Sigmoid colon (tissue), 6 donors: ENCODE measurements at regions not wholly inside any gene's neighbourhood (a gene's known extent, or its start where the extent isn't known, plus 50 kb on each side); places are given as distances from the start of the nearest gene placed in this dataset.
A peak's percentile ranks its signal among the peaks of the same experiment; 100 is the strongest.

Source experiments
- DNase-seq: peaks from one replicate; pipeline ENCODE4 v3.0.0-alpha.2; 2019
- H3K27ac ChIP-seq, 4 donors: fragments of 200-600 bp; sonication (generic); one replicate each; pipeline ENCODE4 v1.5.1; 2016 to 2019; ENCODE audit warnings: mild to moderate bottlenecking in 1 of 4
- H3K27me3 ChIP-seq, 3 donors: fragments of 200-600 bp; sonication (generic); one replicate each; pipeline ENCODE4 v1.5.1; 2019; ENCODE audit warnings: mild to moderate bottlenecking in 1 of 3
- H3K36me3 ChIP-seq, 4 donors: fragments of 200-600 bp; sonication (generic); one replicate each; pipeline ENCODE4 v1.5.1; 2016 to 2019
- H3K4me1 ChIP-seq, 4 donors: fragments of 200-600 bp; sonication (generic); one replicate each; pipeline ENCODE4 v1.5.1; 2017 to 2019
- H3K4me3 ChIP-seq, 4 donors: fragments of 200-600 bp; sonication (generic); one replicate each; pipeline ENCODE4 v1.5.1; 2017 to 2019; ENCODE audit warnings: mild to moderate bottlenecking in 2 of 4, moderate library complexity in 1 of 4
- H3K9me3 ChIP-seq, 4 donors: fragments of 200-600 bp in 3 of 4; sonication (generic) in 3 of 4; one replicate each; pipeline versions ENCODE4 v1.5.1 to v1.6.1; 2013 to 2019
- EP300 ChIP-seq, 4 donors: sonication (generic); formaldehyde crosslinking; IDR thresholded peaks; one replicate each; pipeline ENCODE4 v1.6.1; 2017; ENCODE audit warnings: antibody characterized with exemption in 4 of 4
- POLR2A ChIP-seq, 2 donors: fragments of 450-650 bp; IDR thresholded peaks; one replicate each; pipeline ENCODE4 v1.6.1; 2016; ENCODE audit warnings: antibody characterized with exemption in 2 of 2, mild to moderate bottlenecking in 2 of 2, moderate library complexity in 2 of 2
- POLR2AphosphoS5 ChIP-seq, 4 donors: sonication (generic); formaldehyde crosslinking; IDR thresholded peaks; one replicate each; pipeline ENCODE4 v1.6.1; 2017; ENCODE audit warnings: antibody characterized with exemption in 4 of 4
- WGBS, 2 donors: extraction: QIAGEN DNeasy Blood & Tissue Kit; methylation state at CpG; one replicate each; pipeline ENCODE4 v1.1.7; 2013; 5-methylcytosine and 5-hydroxymethylcytosine counted together
- intact Hi-C: fragments of 100-400 bp; cut with DNase I; formaldehyde crosslinking; loops from one replicate; pipeline ENCODE4 v1.15.1; 2023
- TF ChIP-seq, protein P1 (sequence below), 4 experiments: fragments of 450-650 bp in 3 of 4; fragments of 200-600 bp in 1 of 4; IDR thresholded peaks; one replicate each; pipeline ENCODE4 v1.5.1; 2016 to 2019; ENCODE audit warnings: antibody characterized with exemption in 4 of 4, mild to moderate bottlenecking in 3 of 4, moderate library complexity in 2 of 4
- donor health status: healthy with polysubstance abuse.
- donor health status: healthy.

GRCh38 chr6:144580771-144581170 lies 295.6 kb downstream of the UTRN start:
- TF ChIP-seq EP300 (IDR thresholded peaks at IDR 0.05) (no peak), POLR2AphosphoS5 (IDR thresholded peaks at IDR 0.05) (no peak), POLR2A (IDR thresholded peaks at IDR 0.05) (no peak)
- TF ChIP-seq, protein P1, sequence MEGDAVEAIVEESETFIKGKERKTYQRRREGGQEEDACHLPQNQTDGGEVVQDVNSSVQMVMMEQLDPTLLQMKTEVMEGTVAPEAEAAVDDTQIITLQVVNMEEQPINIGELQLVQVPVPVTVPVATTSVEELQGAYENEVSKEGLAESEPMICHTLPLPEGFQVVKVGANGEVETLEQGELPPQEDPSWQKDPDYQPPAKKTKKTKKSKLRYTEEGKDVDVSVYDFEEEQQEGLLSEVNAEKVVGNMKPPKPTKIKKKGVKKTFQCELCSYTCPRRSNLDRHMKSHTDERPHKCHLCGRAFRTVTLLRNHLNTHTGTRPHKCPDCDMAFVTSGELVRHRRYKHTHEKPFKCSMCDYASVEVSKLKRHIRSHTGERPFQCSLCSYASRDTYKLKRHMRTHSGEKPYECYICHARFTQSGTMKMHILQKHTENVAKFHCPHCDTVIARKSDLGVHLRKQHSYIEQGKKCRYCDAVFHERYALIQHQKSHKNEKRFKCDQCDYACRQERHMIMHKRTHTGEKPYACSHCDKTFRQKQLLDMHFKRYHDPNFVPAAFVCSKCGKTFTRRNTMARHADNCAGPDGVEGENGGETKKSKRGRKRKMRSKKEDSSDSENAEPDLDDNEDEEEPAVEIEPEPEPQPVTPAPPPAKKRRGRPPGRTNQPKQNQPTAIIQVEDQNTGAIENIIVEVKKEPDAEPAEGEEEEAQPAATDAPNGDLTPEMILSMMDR (IDR thresholded peaks at IDR 0.05): no peak
- Histone ChIP-seq H3K4me3 (no peak overlapping the region), H3K36me3 (no peaks in the 10 kb centered on the region), H3K4me1 (peaks cover 0 to 37% (median 10%) of the 10 kb centered on the region in 4 donors), H3K27ac (no peak overlapping the region), H3K27me3 (no peaks in the 10 kb centered on the region), H3K9me3 (no peaks in the 10 kb centered on the region)
- 97 to 99% methylated on average over 1 of the region's 1 CpG for WGBS, 2 donors
- intact Hi-C loops: loop anchor here (5.0 kb wide), 1 partner anchor 1052 kb away; no protein-coding TSS in a partner anchor
- no peak for DNase-seq

DNA sequence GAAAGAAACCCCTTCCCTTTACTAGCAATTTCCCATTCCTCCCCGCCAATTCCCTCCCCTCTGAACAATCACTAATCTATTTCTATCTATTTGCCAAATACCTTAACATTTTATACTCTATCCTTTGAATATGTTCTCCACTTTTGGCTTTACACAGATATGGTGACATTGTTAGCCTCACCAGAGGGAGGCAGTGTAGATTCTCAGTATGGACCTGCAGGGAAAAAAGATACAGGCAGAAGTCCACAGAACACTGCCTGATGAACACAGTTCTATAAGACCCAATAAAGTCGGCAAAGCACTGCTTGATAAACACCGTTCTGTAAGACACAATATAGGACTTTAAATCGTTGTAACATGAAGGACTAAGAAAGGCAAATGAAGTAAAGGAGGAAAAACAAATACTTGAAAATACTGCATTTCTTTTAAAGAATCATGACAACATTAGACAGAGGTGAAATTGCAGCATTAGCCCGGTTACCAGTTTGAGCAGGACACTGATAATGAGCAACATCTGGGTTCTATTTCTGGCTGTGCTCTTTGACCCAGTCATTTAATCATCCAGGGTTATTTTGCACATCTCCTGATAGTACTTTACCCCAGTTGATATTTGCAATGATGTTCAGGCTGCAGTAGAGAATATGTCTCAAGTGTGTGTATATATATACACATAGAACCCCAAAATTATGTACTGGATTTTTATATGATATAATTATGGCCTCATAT lies 296.8 kb downstream of the UTRN start:
- Histone ChIP-seq H3K9me3 (no peaks in the 10 kb centered on the region), H3K36me3 (no peaks in the 10 kb centered on the region), H3K27ac (no peak overlapping the region), H3K4me1 (peaks cover 0 to 35% (median 10%) of the 10 kb centered on the region in 4 donors), H3K27me3 (no peaks in the 10 kb centered on the region), H3K4me3 (no peak overlapping the region)
- no peak for DNase-seq
- TF ChIP-seq, protein P1 (IDR thresholded peaks at IDR 0.05): peak in 3 of 4 experiments; percentile 26 to 35 (median 33)
- TF ChIP-seq POLR2AphosphoS5 (IDR thresholded peaks at IDR 0.05): no peak
- WGBS, 2 donors: 49 to 73% methylated on average over 5 of the region's 5 CpGs
- intact Hi-C loops: loop anchor here (5.0 kb wide), 1 partner anchor 1050 kb away; no protein-coding TSS in a partner anchor

GRCh38 chr6:144582939-144583613 lies 297.9 kb downstream of the UTRN start:
- Histone ChIP-seq H3K27me3 (no peaks in the 10 kb centered on the region), H3K4me3 (peak overlapping the region in 2 of 4 donors; percentile 12 to 15), H3K27ac (no peak overlapping the region), H3K4me1 (peaks cover 0 to 33% (median 10%) of the 10 kb centered on the region in 4 donors), H3K36me3 (no peaks in the 10 kb centered on the region), H3K9me3 (no peaks in the 10 kb centered on the region)
- intact Hi-C loops: loop anchor here (5.0 kb wide), 1 partner anchor 1049 kb away; no protein-coding TSS in a partner anchor
- TF ChIP-seq POLR2AphosphoS5 (IDR thresholded peaks at IDR 0.05) (no peak), POLR2A (IDR thresholded peaks at IDR 0.05) (no peak), EP300 (IDR thresholded peaks at IDR 0.05) (no peak)
- TF ChIP-seq, protein P1 (IDR thresholded peaks at IDR 0.05): no peak
- WGBS, 2 donors: 9 to 11% methylated on average over 16 of the region's 16 CpGs
- peak; percentile 66 for DNase-seq

GRCh38 chr6:144583614-144583954 lies 298.4 kb downstream of the UTRN start:
- Histone ChIP-seq H3K27ac (no peak overlapping the region), H3K27me3 (no peaks in the 10 kb centered on the region), H3K9me3 (no peaks in the 10 kb centered on the region), H3K36me3 (no peaks in the 10 kb centered on the region), H3K4me1 (peaks cover 0 to 36% (median 11%) of the 10 kb centered on the region in 4 donors), H3K4me3 (no peak overlapping the region)
- 18 to 30% methylated on average over 1 of the region's 1 CpG for WGBS, 2 donors
- intact Hi-C loops: loop anchor here (5.0 kb wide), 1 partner anchor 1049 kb away; no protein-coding TSS in a partner anchor
- TF ChIP-seq, protein P1 (IDR thresholded peaks at IDR 0.05): no peak
- TF ChIP-seq EP300 (IDR thresholded peaks at IDR 0.05) (no peak), POLR2AphosphoS5 (IDR thresholded peaks at IDR 0.05) (no peak), POLR2A (IDR thresholded peaks at IDR 0.05) (no peak)
- DNase-seq: no peak
